ENCODE measurements at regions not wholly inside any gene's neighbourhood (a gene's known extent, or its start where the extent isn't known, plus 50 kb on each side); places are given as distances from the start of the nearest gene placed in this dataset.

GRCh38 chr3:61452535-61453090 is 108.8 kb upstream of the PTPRG start:
- Histone ChIP-seq H3K27me3 (no peaks in the 10 kb centered on the region), H3K36me3 (no peaks in the 10 kb centered on the region), H3K4me3 (no peak overlapping the region), H3K9me3 (no peaks in the 10 kb centered on the region), H3K4me1 (no peaks in the 10 kb centered on the region), H3K27ac (no peak overlapping the region)
- intact Hi-C loops (cut with DNase I; ENCODE audit: low total_unique reads), result no loop called here
- DNase-seq, result no peak
- TF ChIP-seq CTCF (IDR thresholded peaks at IDR 0.05), result no peak

GRCh38 chr3:61454006-61454585 is 107.3 kb upstream of the PTPRG start:
- H3K27me3 ChIP-seq, result no peaks in the 10 kb centered on the region
- no peak for DNase-seq
- no peaks in the 10 kb centered on the region for H3K9me3 ChIP-seq
- H3K36me3 ChIP-seq, result no peaks in the 10 kb centered on the region
- H3K4me3 ChIP-seq, result no peak overlapping the region
- H3K27ac ChIP-seq, result no peak overlapping the region
- TF ChIP-seq CTCF (IDR thresholded peaks at IDR 0.05), result no peak
- no peaks in the 10 kb centered on the region for H3K4me1 ChIP-seq
- intact Hi-C loops (cut with DNase I; ENCODE audit: low total_unique reads), result no loop called here

- intact Hi-C loops (cut with DNase I; ENCODE audit: low total_unique reads), result no loop called here
- no peak for TF ChIP-seq CTCF (IDR thresholded peaks at IDR 0.05)
- no peaks in the 10 kb centered on the region for H3K4me1 ChIP-seq
Observed at GRCh38 chr3:61454801-61455200, 106.6 kb upstream of the PTPRG start.

GRCh38 chr3:61460636-61461035 is 100.7 kb upstream of the PTPRG start:
- H3K27ac ChIP-seq, result no peak overlapping the region
- no peak for DNase-seq
- no peaks in the 10 kb centered on the region for H3K4me1 ChIP-seq
- H3K9me3 ChIP-seq, result no peaks in the 10 kb centered on the region
- intact Hi-C loops (cut with DNase I; ENCODE audit: low total_unique reads), result no loop called here
- no peak for TF ChIP-seq CTCF (IDR thresholded peaks at IDR 0.05)
- H3K27me3 ChIP-seq, result no peaks in the 10 kb centered on the region
- H3K36me3 ChIP-seq, result no peaks in the 10 kb centered on the region
- no peak overlapping the region for H3K4me3 ChIP-seq

More at GRCh38 chr3:61454801-61455200, 106.6 kb upstream of the PTPRG start:
- Histone ChIP-seq H3K36me3 (no peaks in the 10 kb centered on the region), H3K9me3 (no peaks in the 10 kb centered on the region), H3K27me3 (no peaks in the 10 kb centered on the region), H3K4me3 (no peak overlapping the region), H3K27ac (no peak overlapping the region)
- DNase-seq, result no peak

GRCh38 chr3:61463191-61463590 is 98.2 kb upstream of the PTPRG start:
- Histone ChIP-seq H3K36me3 (no peaks in the 10 kb centered on the region), H3K4me3 (no peak overlapping the region), H3K27ac (no peak overlapping the region), H3K9me3 (no peaks in the 10 kb centered on the region), H3K27me3 (no peaks in the 10 kb centered on the region), H3K4me1 (no peaks in the 10 kb centered on the region)
- no peak for TF ChIP-seq CTCF (IDR thresholded peaks at IDR 0.05)
- intact Hi-C loops (cut with DNase I; ENCODE audit: low total_unique reads), result no loop called here
- no peak for DNase-seq
